GM19351 (cell line): ENCODE measurements at regions not wholly inside any gene's neighbourhood (a gene's known extent, or its start where the extent isn't known, plus 50 kb on each side); places are given as distances from the start of the nearest gene placed in this dataset.

Experiments used
- ATAC-seq: cut with Tn5 transposase; IDR thresholded peaks from one replicate; pipeline ENCODE4 v1.9.1; 2021; ENCODE audit warnings: mild to moderate bottlenecking, moderate library complexity; ENCODE audit not compliant: unreplicated experiment

GRCh38 chr16:64138621-64139020 is 983.2 kb downstream of the CDH11 start:
- ATAC-seq: no peak

- ATAC-seq: no peak
Measured at GRCh38 chr16:64138006-64138405, 983.9 kb downstream of the CDH11 start.

GRCh38 chr16:64136743-64137142 is 985.1 kb downstream of the CDH11 start:
- no peak for ATAC-seq

GRCh38 chr16:64136314-64136713 is 985.5 kb downstream of the CDH11 start:
- no peak for ATAC-seq

- ATAC-seq: no peak
Measured at GRCh38 chr16:64133366-64133765, 988.5 kb downstream of the CDH11 start.

- ATAC-seq: no peak
Measured at GRCh38 chr16:64132759-64133361, 989.0 kb downstream of the CDH11 start.

GRCh38 chr16:64132190-64132589 is 989.7 kb downstream of the CDH11 start:
- ATAC-seq: no peak

- no peak for ATAC-seq
Measured at GRCh38 chr16:64131423-64131822, 990.4 kb downstream of the CDH11 start.

- no peak for ATAC-seq
Measured at GRCh38 chr16:64130140-64130539, 991.7 kb downstream of the CDH11 start.

GRCh38 chr16:64122177-64122576 is 999.7 kb downstream of the CDH11 start:
- ATAC-seq: no peak

GRCh38 chr16:64121473-64121872 is 1000.4 kb downstream of the CDH11 start:
- no peak for ATAC-seq

- ATAC-seq: no peak
Measured at GRCh38 chr16:64116151-64116550, 1005.7 kb downstream of the CDH11 start.

- no peak for ATAC-seq
Measured at GRCh38 chr16:64109241-64109640, 1012.6 kb downstream of the CDH11 start.

GRCh38 chr16:64102654-64103053 is 1019.2 kb downstream of the CDH11 start:
- no peak for ATAC-seq

- ATAC-seq: no peak
Measured at GRCh38 chr16:64098451-64098850, 1023.4 kb downstream of the CDH11 start.

GRCh38 chr16:64096689-64097088 is 1025.2 kb downstream of the CDH11 start:
- no peak for ATAC-seq

- ATAC-seq: no peak
Measured at GRCh38 chr16:64094992-64095634, 1026.8 kb downstream of the CDH11 start.

GRCh38 chr16:64094181-64094965 is 1027.5 kb downstream of the CDH11 start:
- ATAC-seq: no peak

- ATAC-seq: no peak
Measured at GRCh38 chr16:64092271-64092670, 1029.6 kb downstream of the CDH11 start.

GRCh38 chr16:64090327-64090726 is 1031.5 kb downstream of the CDH11 start:
- no peak for ATAC-seq

GRCh38 chr16:64089697-64090096 is 1032.2 kb downstream of the CDH11 start:
- no peak for ATAC-seq

- ATAC-seq: no peak
Measured at GRCh38 chr16:64088838-64089237, 1033.0 kb downstream of the CDH11 start.
